ENCODE measurements at regions not wholly inside any gene's neighbourhood (a gene's known extent, or its start where the extent isn't known, plus 50 kb on each side); places are given as distances from the start of the nearest gene placed in this dataset.

- no peak for TF ChIP-seq EZH2 (IDR thresholded peaks at IDR 0.05; ENCODE audit: insufficient read depth, poor library complexity, severe bottlenecking)
- TF ChIP-seq EZH2phosphoT487 (IDR thresholded peaks at IDR 0.05; ENCODE audit: insufficient read depth, low read depth), result no peak
Measured at GRCh38 chr5:5575461-5575860, 153.0 kb downstream of the ICE1 start.

Measured in GM23248 (cell line).